ENCODE measurements at regions not wholly inside any gene's neighbourhood (a gene's known extent, or its start where the extent isn't known, plus 50 kb on each side); places are given as distances from the start of the nearest gene placed in this dataset.

DNA sequence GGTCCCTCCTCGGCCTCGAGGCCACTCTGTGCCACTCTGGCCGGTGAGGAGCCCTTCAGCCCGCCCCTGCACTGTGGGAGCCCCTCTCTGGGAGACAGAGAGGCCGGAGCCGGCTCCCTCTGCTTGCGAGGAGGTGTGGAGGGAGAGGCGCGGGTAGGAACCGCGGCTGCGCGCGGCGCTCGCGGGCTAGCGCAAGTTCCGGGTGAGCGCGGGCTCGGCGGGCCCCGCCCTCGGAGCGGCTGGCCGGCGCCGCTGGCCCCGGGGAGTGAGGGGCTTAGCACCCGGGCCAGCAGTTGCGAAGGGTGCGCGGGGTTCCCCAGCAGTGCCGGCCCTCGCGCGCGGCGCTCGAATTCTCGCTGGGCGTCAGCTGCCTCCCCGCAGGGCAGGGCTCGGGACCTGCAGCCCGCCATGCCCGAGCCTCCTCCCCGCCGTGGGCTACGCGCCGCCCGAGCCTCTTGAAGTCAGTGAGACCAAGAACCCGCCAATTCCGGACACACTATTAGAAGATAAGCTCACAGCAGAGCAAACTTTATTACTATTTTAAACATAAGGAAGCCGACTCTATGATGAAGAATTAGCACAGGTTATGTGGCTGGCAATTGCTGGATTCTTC, 825.8 kb upstream of the FANCL start:
- Histone ChIP-seq H3K4me3 (ENCODE audit: low read length in 3 of 3) (no peak overlapping the region), H3K27me3 (ENCODE audit: control insufficient read depth in 3 of 3, insufficient read depth in 3 of 3, low read length in 3 of 3) (no peaks in the 10 kb centered on the region), H3K9ac (ENCODE audit: low read depth in 1 of 3, low read length in 3 of 3) (no peak overlapping the region), H3K36me3 (ENCODE audit: control insufficient read depth in 3 of 3, insufficient read depth in 3 of 3, low read length in 3 of 3) (no peaks in the 10 kb centered on the region), H3K9me3 (ENCODE audit: control insufficient read depth in 3 of 3, low read length in 3 of 3) (no peaks in the 10 kb centered on the region), H3K4me1 (ENCODE audit: control insufficient read depth in 3 of 3, insufficient read depth in 3 of 3, low read length in 3 of 3) (no peaks in the 10 kb centered on the region), H3K27ac (ENCODE audit: low read depth, low read length) (no peak overlapping the region)

GRCh38 chr2:59047373-59047995, 806.4 kb upstream of the FANCL start:
- H3K4me1 ChIP-seq (ENCODE audit: control insufficient read depth in 3 of 3, insufficient read depth in 3 of 3, low read length in 3 of 3): no peaks in the 10 kb centered on the region
- no peaks in the 10 kb centered on the region for H3K27me3 ChIP-seq (ENCODE audit: control insufficient read depth in 3 of 3, insufficient read depth in 3 of 3, low read length in 3 of 3)
- no peaks in the 10 kb centered on the region for H3K9me3 ChIP-seq (ENCODE audit: control insufficient read depth in 3 of 3, low read length in 3 of 3)
- no peak overlapping the region for H3K9ac ChIP-seq (ENCODE audit: low read depth in 1 of 3, low read length in 3 of 3)
- H3K27ac ChIP-seq (ENCODE audit: low read depth, low read length): no peak overlapping the region
- no peak overlapping the region for H3K4me3 ChIP-seq (ENCODE audit: low read length in 3 of 3)
- H3K36me3 ChIP-seq (ENCODE audit: control insufficient read depth in 3 of 3, insufficient read depth in 3 of 3, low read length in 3 of 3): no peaks in the 10 kb centered on the region

DNA sequence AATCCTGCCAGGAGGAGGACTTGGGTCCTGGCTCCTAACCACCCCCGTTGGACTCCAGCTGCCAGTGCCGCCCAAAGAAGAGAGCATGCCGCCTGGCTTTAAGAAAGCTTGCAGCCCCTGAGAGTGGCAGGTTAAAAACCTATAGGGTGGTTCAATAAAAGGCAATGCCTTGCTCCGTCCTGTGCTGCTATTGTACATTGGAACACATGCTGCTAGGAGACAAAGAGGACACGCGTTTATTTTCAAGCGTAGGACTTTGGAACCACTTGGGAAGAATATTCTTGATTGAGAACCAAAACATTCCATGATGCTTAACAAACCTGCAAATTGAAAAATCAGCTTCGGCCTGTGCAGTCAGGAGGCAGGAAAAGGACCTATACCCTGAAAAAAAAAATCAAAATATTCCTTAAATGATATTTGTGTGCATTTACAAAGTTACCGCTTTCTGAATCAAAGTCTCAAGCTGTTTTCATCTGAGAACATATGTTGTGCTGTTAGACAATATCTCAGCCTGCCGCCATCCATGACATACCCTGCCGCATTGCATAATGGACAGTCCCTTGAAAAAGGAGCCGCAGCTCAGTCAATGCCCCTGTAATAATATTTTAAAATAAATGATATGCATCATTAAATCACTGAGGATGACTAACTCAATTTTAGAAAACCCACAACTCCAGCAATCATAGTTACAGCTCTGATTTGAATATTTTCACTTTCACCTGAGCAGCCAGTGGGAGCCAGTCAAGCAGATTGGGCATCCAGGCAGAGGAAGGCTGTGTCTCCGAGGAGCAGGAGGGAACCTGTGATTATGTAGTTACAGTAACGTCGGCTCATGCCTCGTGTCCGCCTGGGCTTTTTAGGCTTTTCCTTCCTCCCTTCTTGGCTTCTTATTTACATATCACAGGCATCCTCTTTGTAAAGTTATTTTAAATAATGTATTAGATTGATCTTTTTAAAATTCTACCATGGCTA, 805.6 kb upstream of the FANCL start:
- Histone ChIP-seq H3K36me3 (ENCODE audit: control insufficient read depth in 3 of 3, insufficient read depth in 3 of 3, low read length in 3 of 3) (no peaks in the 10 kb centered on the region), H3K4me3 (ENCODE audit: low read length in 3 of 3) (no peak overlapping the region), H3K27ac (ENCODE audit: low read depth, low read length) (no peak overlapping the region), H3K9ac (ENCODE audit: low read depth in 1 of 3, low read length in 3 of 3) (no peak overlapping the region), H3K27me3 (ENCODE audit: control insufficient read depth in 3 of 3, insufficient read depth in 3 of 3, low read length in 3 of 3) (no peaks in the 10 kb centered on the region), H3K9me3 (ENCODE audit: control insufficient read depth in 3 of 3, low read length in 3 of 3) (no peaks in the 10 kb centered on the region), H3K4me1 (ENCODE audit: control insufficient read depth in 3 of 3, insufficient read depth in 3 of 3, low read length in 3 of 3) (no peaks in the 10 kb centered on the region)

DNA sequence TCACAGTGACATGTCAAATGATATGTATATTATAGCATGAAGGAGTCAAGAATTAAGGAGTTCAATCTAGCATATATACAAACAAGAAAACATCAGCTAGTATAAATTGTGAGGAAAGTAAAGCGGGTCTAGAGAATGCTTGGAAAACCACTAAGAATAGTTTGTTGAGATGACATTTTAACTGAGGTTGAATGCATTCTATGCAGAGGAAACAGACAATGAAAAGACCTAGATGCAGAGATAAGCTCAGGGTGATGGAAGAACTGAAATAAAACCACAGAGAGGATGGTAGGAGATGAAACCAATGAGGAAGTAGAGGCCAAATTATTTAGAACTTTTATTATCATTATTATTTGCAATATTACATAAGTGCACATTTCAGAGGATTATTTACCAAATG, 803.6 kb upstream of the FANCL start:
- Histone ChIP-seq H3K27me3 (ENCODE audit: control insufficient read depth in 3 of 3, insufficient read depth in 3 of 3, low read length in 3 of 3) (no peaks in the 10 kb centered on the region), H3K9me3 (ENCODE audit: control insufficient read depth in 3 of 3, low read length in 3 of 3) (no peaks in the 10 kb centered on the region), H3K27ac (ENCODE audit: low read depth, low read length) (no peak overlapping the region), H3K4me3 (ENCODE audit: low read length in 3 of 3) (no peak overlapping the region), H3K36me3 (ENCODE audit: control insufficient read depth in 3 of 3, insufficient read depth in 3 of 3, low read length in 3 of 3) (no peaks in the 10 kb centered on the region), H3K4me1 (ENCODE audit: control insufficient read depth in 3 of 3, insufficient read depth in 3 of 3, low read length in 3 of 3) (no peaks in the 10 kb centered on the region), H3K9ac (ENCODE audit: low read depth in 1 of 3, low read length in 3 of 3) (no peak overlapping the region)

DNA sequence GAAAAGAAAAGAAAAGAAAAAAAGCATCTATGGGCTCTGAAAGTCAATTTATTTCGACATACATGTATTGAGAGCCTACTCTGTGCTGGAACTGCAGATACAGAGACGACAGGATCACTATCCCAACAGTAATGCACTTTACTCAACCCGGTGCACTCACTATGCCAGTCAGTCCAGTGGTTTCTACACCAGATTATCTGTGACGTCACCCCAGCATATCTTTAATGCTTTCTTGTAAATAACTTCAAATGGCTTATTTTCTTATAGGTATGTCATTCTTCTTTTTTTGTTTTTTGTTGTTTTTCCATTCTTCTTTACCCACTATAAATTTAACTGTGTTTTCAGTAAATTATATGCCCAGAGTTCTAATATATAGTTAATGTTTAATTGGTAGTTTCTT, 800.0 kb upstream of the FANCL start:
- H3K4me1 ChIP-seq (ENCODE audit: control insufficient read depth in 3 of 3, insufficient read depth in 3 of 3, low read length in 3 of 3): no peaks in the 10 kb centered on the region
- H3K27me3 ChIP-seq (ENCODE audit: control insufficient read depth in 3 of 3, insufficient read depth in 3 of 3, low read length in 3 of 3): no peaks in the 10 kb centered on the region
- H3K9ac ChIP-seq (ENCODE audit: low read depth in 1 of 3, low read length in 3 of 3): no peak overlapping the region
- H3K4me3 ChIP-seq (ENCODE audit: low read length in 3 of 3): no peak overlapping the region
- no peaks in the 10 kb centered on the region for H3K9me3 ChIP-seq (ENCODE audit: control insufficient read depth in 3 of 3, low read length in 3 of 3)
- no peak overlapping the region for H3K27ac ChIP-seq (ENCODE audit: low read depth, low read length)
- no peaks in the 10 kb centered on the region for H3K36me3 ChIP-seq (ENCODE audit: control insufficient read depth in 3 of 3, insufficient read depth in 3 of 3, low read length in 3 of 3)

DNA sequence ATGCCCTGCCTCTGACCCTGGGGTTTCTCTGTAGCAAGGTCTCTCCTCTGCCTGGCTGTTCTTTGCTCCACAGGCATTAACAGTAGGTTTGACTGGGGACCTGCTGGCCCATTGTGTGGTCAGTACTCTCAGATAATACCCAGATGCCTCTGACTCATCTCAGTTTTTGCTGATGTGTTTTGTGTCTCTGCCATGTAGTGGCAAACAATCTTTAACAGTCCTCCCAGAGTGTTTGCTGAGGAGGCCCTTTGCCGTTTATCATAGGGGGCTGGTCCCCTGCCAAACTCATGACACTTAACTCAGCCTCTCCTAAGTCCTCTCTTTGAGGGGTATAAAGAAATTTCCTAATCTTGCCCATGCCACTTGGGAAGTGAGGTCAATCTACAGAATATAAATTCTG, 793.7 kb upstream of the FANCL start:
- Histone ChIP-seq H3K36me3 (ENCODE audit: control insufficient read depth in 3 of 3, insufficient read depth in 3 of 3, low read length in 3 of 3) (no peaks in the 10 kb centered on the region), H3K9ac (ENCODE audit: low read depth in 1 of 3, low read length in 3 of 3) (no peak overlapping the region), H3K4me1 (ENCODE audit: control insufficient read depth in 3 of 3, insufficient read depth in 3 of 3, low read length in 3 of 3) (no peaks in the 10 kb centered on the region), H3K27ac (ENCODE audit: low read depth, low read length) (no peak overlapping the region), H3K9me3 (ENCODE audit: control insufficient read depth in 3 of 3, low read length in 3 of 3) (no peaks in the 10 kb centered on the region), H3K4me3 (ENCODE audit: low read length in 3 of 3) (no peak overlapping the region), H3K27me3 (ENCODE audit: control insufficient read depth in 3 of 3, insufficient read depth in 3 of 3, low read length in 3 of 3) (peaks cover 0 to 2% (median 0%) of the 10 kb centered on the region in 3 donors)

- H3K27me3 ChIP-seq (ENCODE audit: control insufficient read depth in 3 of 3, insufficient read depth in 3 of 3, low read length in 3 of 3): peaks cover 0 to 2% (median 2%) of the 10 kb centered on the region in 3 donors
- no peak overlapping the region for H3K4me3 ChIP-seq (ENCODE audit: low read length in 3 of 3)
- H3K9ac ChIP-seq (ENCODE audit: low read depth in 1 of 3, low read length in 3 of 3): no peak overlapping the region
- no peaks in the 10 kb centered on the region for H3K4me1 ChIP-seq (ENCODE audit: control insufficient read depth in 3 of 3, insufficient read depth in 3 of 3, low read length in 3 of 3)
- no peak overlapping the region for H3K27ac ChIP-seq (ENCODE audit: low read depth, low read length)
- H3K9me3 ChIP-seq (ENCODE audit: control insufficient read depth in 3 of 3, low read length in 3 of 3): no peaks in the 10 kb centered on the region
- H3K36me3 ChIP-seq (ENCODE audit: control insufficient read depth in 3 of 3, insufficient read depth in 3 of 3, low read length in 3 of 3): no peaks in the 10 kb centered on the region
These were observed 793.0 kb upstream of the FANCL start for GRCh38 chr2:59034106-59034505.

GRCh38 chr2:59033661-59034060, 792.5 kb upstream of the FANCL start:
- Histone ChIP-seq H3K9ac (ENCODE audit: low read depth in 1 of 3, low read length in 3 of 3) (no peak overlapping the region), H3K27ac (ENCODE audit: low read depth, low read length) (no peak overlapping the region), H3K4me1 (ENCODE audit: control insufficient read depth in 3 of 3, insufficient read depth in 3 of 3, low read length in 3 of 3) (no peaks in the 10 kb centered on the region), H3K27me3 (ENCODE audit: control insufficient read depth in 3 of 3, insufficient read depth in 3 of 3, low read length in 3 of 3) (peaks cover 0 to 3% (median 2%) of the 10 kb centered on the region in 3 donors), H3K36me3 (ENCODE audit: control insufficient read depth in 3 of 3, insufficient read depth in 3 of 3, low read length in 3 of 3) (no peaks in the 10 kb centered on the region), H3K4me3 (ENCODE audit: low read length in 3 of 3) (no peak overlapping the region), H3K9me3 (ENCODE audit: control insufficient read depth in 3 of 3, low read length in 3 of 3) (no peaks in the 10 kb centered on the region)

DNA sequence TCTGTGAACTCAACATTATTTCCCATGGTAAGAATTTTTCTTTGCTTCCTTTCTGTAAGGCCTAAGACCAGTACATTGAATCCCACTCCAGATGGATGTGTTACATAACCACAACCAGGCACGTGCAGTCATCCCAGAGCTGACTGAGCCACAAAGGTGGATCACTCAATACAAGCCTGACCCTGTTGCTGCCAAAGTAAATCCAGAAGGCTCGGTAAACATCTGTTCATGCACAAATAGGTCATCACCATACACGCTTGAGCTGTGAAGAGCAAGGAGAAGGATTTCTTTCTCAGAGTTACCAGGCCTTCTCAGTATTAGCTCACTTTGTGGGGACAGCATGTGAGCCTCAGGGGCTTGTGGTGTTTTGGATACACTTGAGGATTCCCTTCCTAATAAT, 791.4 kb upstream of the FANCL start:
- H3K4me3 ChIP-seq (ENCODE audit: low read length in 3 of 3): no peak overlapping the region
- no peaks in the 10 kb centered on the region for H3K36me3 ChIP-seq (ENCODE audit: control insufficient read depth in 3 of 3, insufficient read depth in 3 of 3, low read length in 3 of 3)
- H3K27me3 ChIP-seq (ENCODE audit: control insufficient read depth in 3 of 3, insufficient read depth in 3 of 3, low read length in 3 of 3): peaks cover 0 to 3% (median 2%) of the 10 kb centered on the region in 3 donors
- no peaks in the 10 kb centered on the region for H3K4me1 ChIP-seq (ENCODE audit: control insufficient read depth in 3 of 3, insufficient read depth in 3 of 3, low read length in 3 of 3)
- no peaks in the 10 kb centered on the region for H3K9me3 ChIP-seq (ENCODE audit: control insufficient read depth in 3 of 3, low read length in 3 of 3)
- H3K9ac ChIP-seq (ENCODE audit: low read depth in 1 of 3, low read length in 3 of 3): no peak overlapping the region
- H3K27ac ChIP-seq (ENCODE audit: low read depth, low read length): no peak overlapping the region

GRCh38 chr2:59029058-59029457, 787.9 kb upstream of the FANCL start:
- Histone ChIP-seq H3K9ac (ENCODE audit: low read depth in 1 of 3, low read length in 3 of 3) (no peak overlapping the region), H3K27me3 (ENCODE audit: control insufficient read depth in 3 of 3, insufficient read depth in 3 of 3, low read length in 3 of 3) (peaks cover 0 to 8% (median 3%) of the 10 kb centered on the region in 3 donors), H3K9me3 (ENCODE audit: control insufficient read depth in 3 of 3, low read length in 3 of 3) (no peaks in the 10 kb centered on the region), H3K4me1 (ENCODE audit: control insufficient read depth in 3 of 3, insufficient read depth in 3 of 3, low read length in 3 of 3) (no peaks in the 10 kb centered on the region), H3K4me3 (ENCODE audit: low read length in 3 of 3) (no peak overlapping the region), H3K36me3 (ENCODE audit: control insufficient read depth in 3 of 3, insufficient read depth in 3 of 3, low read length in 3 of 3) (no peaks in the 10 kb centered on the region), H3K27ac (ENCODE audit: low read depth, low read length) (no peak overlapping the region)

Data from skeletal muscle tissue (tissue), 3 donors.